SH-SY5Y (cell line): ENCODE measurements at regions not wholly inside any gene's neighbourhood (a gene's known extent, or its start where the extent isn't known, plus 50 kb on each side); places are given as distances from the start of the nearest gene placed in this dataset.

Experiments used
- GATA2 ChIP-seq: IDR thresholded peaks from 2 replicates; pipeline ENCODE4 v1.6.1; 2011; ENCODE audit warnings: mild to moderate bottlenecking, low read depth, low read length
- GATA3 ChIP-seq: IDR thresholded peaks from 2 replicates; pipeline ENCODE4 v1.6.1; 2011; ENCODE audit warnings: low read depth, mild to moderate bottlenecking, low read length, moderate library complexity

DNA sequence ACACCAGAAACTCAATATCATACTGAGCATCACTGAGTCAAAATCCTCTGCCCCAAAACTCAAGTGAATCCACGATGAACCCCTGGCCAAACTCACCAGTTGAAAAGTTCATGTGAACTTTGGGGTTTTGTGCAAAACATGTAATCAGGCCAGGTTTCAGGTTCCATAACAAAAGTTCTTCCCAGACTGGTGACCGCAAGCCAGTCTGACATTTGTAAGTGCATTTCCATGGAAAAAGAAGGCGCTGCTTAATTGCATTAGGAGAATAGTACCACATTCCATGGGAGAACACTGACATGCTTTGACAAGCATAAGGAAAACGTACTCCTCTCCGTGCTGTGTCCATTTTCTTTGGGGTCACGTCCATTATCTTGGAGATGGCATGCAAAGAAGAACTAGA lies 567.0 kb downstream of the BNC2 start:
- no peak for TF ChIP-seq GATA2
- TF ChIP-seq GATA3, result no peak
